ENCODE measurements at regions not wholly inside any gene's neighbourhood (a gene's known extent, or its start where the extent isn't known, plus 50 kb on each side); places are given as distances from the start of the nearest gene placed in this dataset.

DNA sequence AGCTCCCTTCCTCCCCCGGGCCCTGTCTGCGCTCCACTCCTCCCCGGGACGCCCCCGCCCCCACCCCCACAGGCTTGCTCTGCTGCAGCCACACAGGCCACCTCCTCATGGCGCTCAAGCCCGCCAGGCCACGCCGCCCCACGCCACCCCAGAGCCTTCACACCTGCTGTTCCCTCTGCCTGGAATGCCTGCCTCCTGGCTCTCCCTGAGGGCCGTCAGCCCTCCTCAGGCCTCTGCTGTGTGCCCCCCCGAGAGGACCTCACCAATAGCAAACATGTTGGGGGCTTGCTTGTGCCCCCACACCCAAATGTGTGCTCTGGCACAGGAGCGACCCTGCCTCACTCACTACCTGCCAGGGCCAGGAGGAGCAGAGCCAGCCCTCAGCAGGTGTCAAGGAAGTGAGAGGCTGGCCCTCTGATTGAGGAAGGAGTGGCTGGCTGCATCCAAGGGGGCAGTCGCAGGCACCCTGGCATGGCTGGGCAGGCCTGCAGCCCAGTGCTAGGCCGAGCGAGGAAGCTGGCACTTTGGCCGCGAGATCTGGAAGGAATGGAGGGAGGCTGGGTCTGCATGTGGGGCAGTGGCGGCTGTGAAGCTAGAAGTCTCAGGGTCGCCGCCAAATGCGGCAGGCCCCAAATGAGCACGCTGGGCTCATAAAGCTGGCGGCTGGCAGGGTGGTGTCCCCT, 86.5 kb downstream of the INHBB start:
- TF ChIP-seq, protein P1, sequence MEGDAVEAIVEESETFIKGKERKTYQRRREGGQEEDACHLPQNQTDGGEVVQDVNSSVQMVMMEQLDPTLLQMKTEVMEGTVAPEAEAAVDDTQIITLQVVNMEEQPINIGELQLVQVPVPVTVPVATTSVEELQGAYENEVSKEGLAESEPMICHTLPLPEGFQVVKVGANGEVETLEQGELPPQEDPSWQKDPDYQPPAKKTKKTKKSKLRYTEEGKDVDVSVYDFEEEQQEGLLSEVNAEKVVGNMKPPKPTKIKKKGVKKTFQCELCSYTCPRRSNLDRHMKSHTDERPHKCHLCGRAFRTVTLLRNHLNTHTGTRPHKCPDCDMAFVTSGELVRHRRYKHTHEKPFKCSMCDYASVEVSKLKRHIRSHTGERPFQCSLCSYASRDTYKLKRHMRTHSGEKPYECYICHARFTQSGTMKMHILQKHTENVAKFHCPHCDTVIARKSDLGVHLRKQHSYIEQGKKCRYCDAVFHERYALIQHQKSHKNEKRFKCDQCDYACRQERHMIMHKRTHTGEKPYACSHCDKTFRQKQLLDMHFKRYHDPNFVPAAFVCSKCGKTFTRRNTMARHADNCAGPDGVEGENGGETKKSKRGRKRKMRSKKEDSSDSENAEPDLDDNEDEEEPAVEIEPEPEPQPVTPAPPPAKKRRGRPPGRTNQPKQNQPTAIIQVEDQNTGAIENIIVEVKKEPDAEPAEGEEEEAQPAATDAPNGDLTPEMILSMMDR (IDR thresholded peaks at IDR 0.05) = no peak
- TF ChIP-seq POLR2A (IDR thresholded peaks at IDR 0.05) = no peak
